GM19324 (cell line): ENCODE measurements at regions not wholly inside any gene's neighbourhood (a gene's known extent, or its start where the extent isn't known, plus 50 kb on each side); places are given as distances from the start of the nearest gene placed in this dataset.

Experiments used
- ATAC-seq: cut with Tn5 transposase; IDR thresholded peaks from one replicate; pipeline ENCODE4 v1.9.1; 2021; ENCODE audit warnings: mild to moderate bottlenecking, moderate library complexity; ENCODE audit not compliant: unreplicated experiment, low FRiP score

GRCh38 chr9:14560194-14560593 is 133.0 kb downstream of the ZDHHC21 start:
- ATAC-seq, result no peak

- no peak for ATAC-seq
Measured at GRCh38 chr9:14554886-14555285, 138.3 kb downstream of the ZDHHC21 start.

DNA sequence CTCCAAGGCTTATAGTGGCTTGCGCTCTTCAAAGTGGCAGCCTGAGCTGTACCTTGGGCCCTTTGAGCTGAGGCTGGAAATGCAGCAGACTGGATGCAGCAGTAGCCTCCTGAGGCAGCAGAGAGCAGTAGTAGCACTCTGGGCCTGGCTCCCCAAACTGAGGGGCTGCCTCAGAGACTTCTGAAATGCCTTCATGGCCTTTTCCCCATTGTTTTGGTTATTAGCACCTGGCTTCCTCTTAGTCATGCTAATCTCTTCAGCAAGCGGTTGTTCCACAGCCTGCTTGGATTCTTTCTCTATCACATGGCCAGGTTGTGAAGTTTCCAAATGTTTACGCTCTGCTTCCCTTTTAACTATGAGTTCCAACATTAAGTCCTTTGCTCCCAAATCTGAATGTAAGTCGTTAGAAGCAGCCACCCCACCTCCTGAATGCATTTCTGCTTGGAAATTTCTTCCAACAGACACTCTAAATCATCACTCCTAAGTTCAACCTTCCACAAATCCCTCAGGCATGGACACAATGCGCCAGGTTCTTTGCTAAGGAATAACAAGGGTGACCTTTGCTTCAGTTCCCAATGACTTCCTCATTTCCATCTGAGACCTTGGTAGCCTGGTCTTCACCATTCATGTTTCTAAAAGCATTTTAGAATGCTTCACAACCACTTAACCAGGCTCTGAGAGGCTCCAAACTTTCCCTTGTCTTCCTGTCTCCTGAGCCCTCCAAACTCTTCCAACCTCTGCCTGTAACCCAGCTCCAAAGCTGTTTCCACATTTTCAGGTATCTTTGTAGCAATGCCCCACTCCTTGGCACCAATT is 145.8 kb downstream of the ZDHHC21 start:
- no peak for ATAC-seq

DNA sequence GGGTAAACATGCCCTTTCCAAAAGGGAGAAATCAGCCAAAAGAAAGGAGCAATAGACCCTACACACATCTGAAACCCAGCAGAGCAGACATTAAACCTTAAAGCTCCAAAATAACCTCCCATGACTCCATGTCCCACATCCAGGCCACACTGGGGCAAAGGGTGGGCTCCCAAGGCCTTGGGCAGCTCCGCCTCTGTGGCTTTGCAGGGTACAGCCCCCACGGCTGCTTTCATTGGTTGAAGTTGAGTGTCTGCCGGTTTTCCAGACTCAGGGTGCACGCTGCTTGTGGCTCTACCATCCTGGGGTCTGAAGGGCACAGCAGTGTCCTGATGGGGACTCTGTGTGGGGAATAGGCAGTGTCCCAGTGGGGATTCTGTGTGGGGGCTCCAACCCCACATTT is 146.5 kb downstream of the ZDHHC21 start:
- no peak for ATAC-seq

DNA sequence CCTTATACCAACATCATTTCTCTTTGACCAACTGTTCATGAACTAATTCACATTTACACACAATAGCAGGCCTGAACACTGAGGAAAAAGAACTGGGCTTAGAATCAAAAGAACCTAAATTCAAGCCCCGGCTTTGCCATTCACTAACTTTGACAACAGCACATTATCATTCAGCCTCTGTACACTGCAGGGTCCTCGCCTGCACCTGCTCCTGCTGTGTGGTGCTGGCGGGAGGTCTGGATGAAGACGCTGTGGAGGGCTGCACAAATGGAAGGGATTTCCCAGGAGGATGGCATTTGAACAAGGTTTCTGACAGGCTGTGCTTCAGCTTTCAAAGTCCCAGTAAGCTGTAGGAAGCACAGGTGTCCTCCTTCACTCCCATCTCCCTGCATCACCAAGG is 151.2 kb downstream of the ZDHHC21 start:
- ATAC-seq, result no peak

DNA sequence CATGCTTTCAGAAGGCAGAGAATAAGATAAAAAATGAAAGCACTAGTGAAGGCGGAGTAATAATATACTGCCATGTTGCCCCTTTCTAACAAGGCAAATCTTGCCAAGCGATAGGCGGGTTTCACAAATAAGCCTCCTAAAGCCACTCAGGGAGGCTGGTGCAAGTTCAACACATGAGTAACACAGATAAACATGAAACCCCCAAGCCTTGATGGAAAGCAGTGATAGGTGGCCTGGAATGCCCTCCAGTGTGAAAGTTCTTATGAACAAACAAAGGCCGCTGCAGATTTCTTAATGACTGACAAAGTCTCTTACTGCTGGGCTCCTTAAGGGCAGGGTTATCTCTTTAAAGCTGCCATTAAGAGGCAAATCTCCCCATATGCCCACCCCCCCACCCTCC is 154.7 kb downstream of the ZDHHC21 start:
- no peak for ATAC-seq

DNA sequence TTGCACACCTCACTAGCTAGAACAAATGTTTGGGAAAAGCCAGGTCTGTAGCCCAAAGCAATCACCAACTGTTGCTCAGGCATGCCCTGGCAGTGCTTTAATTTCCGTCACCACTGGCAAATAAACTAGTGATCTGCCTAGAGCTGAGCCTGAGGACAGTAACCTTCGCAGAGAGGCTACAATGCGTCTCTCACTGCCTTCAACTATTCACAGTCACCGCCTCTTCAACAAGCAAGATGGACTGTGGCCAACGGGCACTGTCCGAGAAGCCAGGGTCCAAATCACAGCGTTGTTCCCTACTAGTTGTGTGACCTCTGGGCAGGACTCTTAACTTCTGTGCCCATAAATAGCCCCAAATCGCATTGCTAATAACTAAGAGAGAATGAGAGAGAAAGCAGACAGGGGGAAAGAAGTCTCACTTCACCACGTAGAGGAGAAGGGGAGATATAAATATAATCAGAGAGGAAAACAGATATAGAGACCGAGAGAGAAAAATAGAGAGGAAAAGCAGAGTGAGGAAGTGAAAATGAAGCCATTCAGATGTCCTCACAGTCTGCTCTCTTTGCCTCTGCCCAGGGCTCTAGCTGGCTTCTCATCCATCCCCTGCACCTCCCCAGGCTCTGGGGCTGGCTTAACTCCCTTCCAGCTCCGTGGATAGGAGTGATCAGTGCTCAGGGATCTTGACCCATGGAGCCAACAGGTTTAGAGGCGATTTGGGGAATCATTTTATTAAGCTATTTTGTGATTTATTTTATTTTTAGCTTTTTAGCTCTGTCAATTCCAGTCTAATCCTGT is 157.9 kb downstream of the ZDHHC21 start:
- no peak for ATAC-seq

DNA sequence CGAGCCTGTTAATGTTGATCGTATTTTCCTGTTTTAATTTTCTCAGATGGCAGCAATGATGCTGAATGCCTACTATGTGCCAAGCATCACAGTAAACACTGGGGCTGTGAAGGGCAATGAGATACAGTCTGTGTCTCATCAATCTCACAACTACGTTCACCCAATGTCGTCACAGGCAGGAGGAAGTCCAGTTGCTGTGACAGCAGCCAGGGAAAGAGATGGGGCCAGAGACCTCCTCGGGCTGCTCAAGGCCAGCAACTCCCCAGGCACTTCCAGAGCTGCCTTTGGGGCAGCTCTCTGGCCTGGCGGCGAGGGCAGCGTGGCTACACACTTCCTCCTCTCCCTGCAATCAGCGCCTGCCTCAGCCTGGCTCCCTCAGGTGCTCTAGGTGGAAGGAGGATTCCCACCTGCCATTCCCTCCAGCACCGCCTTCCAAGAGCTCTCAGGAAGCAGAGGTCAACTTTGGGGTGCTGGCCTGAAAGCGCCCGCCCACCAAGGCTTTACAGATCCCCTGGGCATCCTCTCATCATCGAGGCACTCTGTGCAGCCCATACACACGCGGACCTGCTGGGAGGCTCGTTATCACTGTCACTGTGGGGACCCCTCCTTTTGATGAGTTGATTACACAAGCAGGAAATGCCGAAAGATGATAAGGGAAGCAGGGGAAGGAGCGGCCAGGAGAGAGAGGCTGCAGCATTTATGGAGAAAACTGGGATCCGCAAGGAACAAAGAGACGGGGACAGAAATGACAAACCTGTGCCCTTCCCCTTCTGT is 159.2 kb downstream of the ZDHHC21 start:
- ATAC-seq, result no peak

DNA sequence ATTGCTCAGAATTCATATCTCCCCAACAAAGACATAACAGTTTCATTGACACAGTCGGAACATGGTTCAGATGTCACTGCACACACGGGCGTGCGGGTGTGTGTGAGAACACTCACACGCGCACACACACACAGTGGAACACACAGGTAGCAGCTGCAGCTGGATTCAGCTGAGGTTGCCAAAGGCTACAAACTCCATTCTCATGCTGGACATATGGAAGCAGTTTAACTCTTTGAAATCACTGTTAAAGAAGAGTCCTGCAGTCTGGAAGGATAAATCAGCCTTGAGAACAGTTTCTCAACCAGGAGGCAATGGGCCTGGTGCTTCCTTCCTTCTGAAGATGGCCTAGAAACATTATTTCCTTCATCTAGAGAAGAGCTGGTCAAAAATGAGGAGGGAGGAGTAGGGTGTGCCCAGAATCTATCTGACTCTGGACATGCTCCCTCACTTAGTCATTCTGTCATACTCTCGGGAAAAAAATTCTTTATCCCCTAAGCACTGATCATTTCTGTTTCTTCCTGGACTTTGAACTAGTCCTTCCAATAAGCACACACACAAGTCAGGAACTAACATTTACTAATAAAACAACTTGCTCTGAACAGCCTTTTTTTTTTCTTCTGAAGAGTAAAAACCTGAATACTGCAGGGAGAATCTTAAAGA is 160.6 kb downstream of the ZDHHC21 start:
- no peak for ATAC-seq

DNA sequence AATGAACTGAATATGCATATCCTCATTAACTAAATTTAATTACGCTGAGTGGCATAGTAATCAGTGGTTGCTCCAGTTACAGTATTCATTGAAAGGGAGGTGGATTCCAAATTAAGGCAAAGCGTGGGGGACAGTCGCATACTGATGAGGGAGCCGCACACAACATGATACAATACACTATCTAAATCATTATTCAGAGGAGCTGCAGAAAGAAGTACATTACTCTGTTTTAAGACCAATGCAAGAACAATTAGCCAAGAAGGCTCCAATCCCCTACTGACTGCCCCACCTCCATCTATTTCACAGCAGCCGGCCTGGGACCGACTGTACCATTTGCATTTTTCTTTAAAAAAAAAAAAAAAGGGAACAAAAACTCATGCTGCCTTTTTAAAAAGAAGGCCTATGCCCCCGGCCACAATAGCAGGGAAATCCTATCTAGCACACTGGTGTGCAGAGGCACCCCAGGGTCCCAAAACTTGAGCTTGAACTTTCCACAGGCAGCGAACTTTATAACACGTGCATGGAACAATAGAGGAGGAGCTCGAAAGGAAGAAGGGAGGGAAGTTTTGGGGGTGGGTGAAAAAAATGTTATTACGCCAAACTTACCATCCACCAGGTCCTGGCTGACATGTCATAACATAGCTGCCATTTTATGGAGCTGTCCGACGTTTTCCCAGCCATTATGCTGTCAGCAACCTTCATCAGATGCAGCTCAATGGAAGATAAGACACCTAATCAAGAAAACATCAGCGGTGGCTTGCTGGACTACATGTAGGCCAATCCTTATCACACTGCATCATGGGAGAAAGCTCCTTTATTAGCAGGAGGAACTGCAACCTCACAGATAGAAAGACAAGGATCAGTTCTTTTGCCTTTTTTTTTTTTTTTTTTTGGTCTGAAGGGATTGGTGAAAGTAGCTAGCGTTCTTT is 161.6 kb downstream of the ZDHHC21 start:
- ATAC-seq, result no peak

DNA sequence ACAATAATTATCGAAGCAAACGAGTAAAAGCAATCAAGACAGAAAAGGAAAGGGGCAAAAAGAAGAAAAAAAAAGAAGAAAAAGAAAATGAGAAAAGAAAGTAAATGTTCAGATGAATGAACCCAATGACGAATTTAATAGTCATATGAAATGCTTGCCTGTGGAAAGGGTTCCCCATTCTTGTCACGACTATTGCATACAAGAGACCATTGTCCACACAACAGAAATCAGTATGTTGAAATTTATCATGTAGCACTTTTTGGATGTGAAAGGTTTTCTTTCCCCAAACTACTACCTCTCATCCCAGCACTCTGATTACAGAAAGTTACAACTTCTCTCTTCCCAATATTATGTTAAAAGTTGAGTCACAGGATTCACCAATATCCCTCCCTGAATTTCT is 162.4 kb downstream of the ZDHHC21 start:
- ATAC-seq, result no peak

- ATAC-seq, result no peak
Measured at GRCh38 chr9:14530366-14530765, 162.9 kb downstream of the ZDHHC21 start.

DNA sequence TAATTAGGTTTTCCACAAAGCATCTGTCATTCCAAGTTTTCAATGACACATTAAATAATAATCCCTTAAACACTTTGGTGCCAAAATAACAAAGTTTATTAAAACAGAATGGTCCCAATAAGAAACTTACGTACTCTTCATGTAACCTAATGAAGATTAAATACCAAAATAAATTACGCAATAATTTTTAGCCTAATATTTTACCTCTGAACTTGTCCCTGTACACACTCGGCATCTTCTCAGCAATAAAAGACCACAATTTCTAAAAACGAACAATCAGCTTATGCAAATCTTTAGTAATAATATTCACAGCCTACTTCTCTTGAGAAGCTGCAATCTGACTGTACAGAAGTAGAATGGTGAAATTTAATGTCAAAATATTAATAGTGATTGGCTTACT is 163.6 kb downstream of the ZDHHC21 start:
- no peak for ATAC-seq

DNA sequence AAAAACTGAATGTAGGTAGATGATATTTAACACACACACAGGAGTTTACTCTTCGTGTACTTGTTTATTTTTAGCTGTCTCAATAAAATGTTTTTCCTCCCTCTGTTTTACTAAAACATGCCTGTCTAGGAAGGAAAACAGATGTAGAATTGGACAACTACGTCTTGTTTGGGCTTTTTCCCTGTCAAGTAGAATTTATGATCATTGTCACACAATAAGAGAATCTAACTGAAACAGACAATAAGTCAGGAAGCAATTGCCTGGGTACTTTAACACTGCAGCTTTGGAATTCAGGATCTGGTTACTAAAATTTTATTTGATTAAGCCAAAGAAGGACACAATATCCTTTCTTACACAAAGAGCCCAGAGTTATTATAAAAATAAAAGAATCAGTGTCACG is 164.2 kb downstream of the ZDHHC21 start:
- ATAC-seq, result no peak

DNA sequence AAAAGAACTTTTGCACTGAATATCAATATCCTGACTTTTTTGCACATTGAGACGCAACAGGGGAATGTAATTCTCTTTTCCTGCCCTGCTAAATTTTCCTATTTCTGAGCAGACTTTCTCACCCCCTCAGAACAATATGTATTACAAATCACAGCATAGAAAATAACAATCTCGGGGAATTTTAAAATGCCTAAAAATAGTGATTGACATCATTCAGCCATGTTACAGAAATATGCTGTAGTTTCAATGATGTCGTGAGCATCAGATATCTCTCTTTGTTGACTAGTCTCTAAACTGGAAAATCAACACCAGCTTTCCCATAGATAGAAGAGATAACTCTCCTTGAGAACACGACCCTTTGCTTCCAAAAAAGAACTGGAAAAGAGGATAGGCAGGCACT is 166.7 kb downstream of the ZDHHC21 start:
- ATAC-seq, result no peak

DNA sequence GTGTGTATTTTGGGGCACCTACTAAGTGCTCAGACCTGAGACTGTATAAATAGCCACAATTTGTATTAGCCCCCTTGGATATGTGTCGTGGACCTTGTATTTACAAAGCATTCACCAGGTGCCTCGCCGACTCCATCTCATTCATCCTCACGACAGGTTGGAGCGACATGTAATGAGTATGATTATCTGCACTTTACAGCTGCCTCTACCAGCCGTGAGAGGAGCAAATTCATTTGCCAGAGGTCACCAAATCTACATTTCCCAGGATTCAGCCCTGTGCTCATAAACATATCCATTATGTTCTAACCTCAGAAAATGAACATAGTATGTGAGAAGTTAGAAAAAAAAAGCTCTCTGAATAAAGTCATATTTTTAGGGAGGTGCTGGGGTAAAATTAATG is 167.4 kb downstream of the ZDHHC21 start:
- no peak for ATAC-seq

GRCh38 chr9:14524873-14525515 is 168.2 kb downstream of the ZDHHC21 start:
- ATAC-seq, result no peak

- no peak for ATAC-seq
Measured at GRCh38 chr9:14523545-14523944, 169.7 kb downstream of the ZDHHC21 start.
